ENCODE measurements at regions not wholly inside any gene's neighbourhood (a gene's known extent, or its start where the extent isn't known, plus 50 kb on each side); places are given as distances from the start of the nearest gene placed in this dataset.

DNA sequence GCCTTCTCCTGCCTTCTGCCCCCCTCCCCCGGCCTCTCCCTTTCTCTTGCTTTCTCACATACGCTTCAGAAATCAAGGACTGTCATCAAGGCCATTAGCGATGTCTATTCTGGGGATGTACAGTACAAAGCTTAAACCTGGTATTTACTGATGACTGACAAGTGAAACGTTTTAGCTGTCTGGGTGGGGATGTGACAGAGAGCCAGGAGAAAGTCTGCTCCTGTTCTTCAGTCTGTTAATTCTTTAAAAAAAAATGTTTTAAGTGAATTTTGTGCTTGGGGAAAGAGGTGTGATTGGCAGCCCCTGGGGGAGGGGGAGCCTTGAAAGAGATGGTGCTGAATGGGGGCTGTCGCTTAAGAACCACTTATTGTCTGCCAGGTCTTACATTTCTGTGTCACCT is 283.0 kb upstream of the PLXNA2 start:
- no peaks in the 10 kb centered on the region for H3K36me3 Mint-ChIP-seq
- ATAC-seq (no peak), DNase-seq (ENCODE audit: low spot score) (no peak)
- no peaks in the 10 kb centered on the region for H3K4me1 Mint-ChIP-seq (ENCODE audit: low read depth in 2 of 2)
- peaks cover 4 to 33% of the 10 kb centered on the region in 2 donors for H3K27me3 Mint-ChIP-seq
- H3K27ac Mint-ChIP-seq = no peak overlapping the region
- H3K9me3 Mint-ChIP-seq = no peaks in the 10 kb centered on the region
- no peak overlapping the region for H3K4me3 Mint-ChIP-seq

DNA sequence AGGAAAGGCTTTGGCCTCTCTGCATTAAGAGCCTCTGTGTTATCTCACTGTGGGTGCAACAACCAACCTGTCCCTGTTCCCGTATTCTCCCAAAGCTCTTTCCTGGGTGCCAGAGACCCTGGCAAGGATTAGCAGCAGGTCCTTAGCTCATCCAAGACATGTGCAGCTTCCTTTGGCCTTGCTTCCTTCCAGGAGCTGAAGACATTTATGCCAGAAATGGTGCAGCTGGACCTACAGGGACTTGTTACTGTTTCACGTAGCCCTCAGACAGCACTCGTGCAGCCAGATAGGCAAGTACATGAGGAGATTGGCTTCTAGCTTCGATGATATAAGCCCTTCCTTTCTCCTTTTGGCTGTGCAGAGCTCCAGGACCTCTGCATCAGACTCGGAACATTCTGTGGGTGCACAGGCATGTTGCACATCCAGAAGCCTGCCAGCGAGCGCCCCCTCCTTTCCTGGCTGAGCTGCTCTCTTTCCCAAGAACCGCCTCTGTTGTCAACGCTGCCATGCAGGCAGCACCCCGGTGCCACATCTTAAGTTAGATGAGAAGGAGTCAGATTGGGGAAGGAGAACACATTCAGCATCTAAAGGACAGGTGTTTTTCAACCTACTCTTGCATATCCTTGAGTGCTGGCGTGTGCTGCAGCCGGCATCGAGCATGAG is 284.5 kb upstream of the PLXNA2 start:
- H3K9me3 Mint-ChIP-seq = no peaks in the 10 kb centered on the region
- no peak overlapping the region for H3K27ac Mint-ChIP-seq
- no peak for DNase-seq (ENCODE audit: low spot score)
- no peak overlapping the region for H3K4me3 Mint-ChIP-seq
- no peaks in the 10 kb centered on the region for H3K36me3 Mint-ChIP-seq
- H3K4me1 Mint-ChIP-seq (ENCODE audit: low read depth in 2 of 2) = no peaks in the 10 kb centered on the region
- ATAC-seq = no peak
- peaks cover 4 to 29% of the 10 kb centered on the region in 2 donors for H3K27me3 Mint-ChIP-seq

DNA sequence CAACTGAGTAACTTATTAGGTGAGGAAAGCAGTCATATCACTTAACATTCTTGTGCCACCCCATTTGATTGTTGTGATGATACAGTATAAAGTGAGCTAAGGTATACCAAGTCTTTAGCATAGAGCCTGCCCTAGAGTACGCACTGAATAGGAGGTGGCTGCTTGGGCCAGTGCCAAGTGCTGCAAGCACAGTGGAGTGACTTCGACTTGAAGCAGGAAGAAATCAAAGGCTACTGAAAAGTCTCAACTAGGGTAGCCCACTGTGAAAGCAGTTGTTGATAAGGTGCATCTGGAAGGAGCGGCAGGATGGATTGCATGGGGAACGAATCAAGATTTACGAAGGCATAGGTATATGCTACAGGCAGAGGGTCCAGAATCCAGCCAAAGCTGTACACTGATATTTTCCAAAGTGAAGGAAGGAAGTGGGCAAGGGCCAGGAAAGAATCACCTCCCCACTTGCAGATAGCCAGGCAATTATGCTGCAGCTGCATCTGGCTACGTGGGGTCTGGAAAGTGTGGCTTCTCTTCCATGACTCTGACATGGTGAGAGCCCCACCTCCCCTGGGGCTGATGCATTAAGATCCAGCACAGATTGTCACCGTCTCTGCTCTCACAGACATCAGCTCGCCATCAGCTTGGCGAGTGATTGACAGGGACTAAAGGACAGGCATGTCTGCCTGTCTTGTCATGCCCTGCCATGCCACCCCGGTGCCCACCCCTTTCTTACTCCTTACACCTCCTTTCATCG is 287.0 kb upstream of the PLXNA2 start:
- peak; percentile 8 to 20 for ATAC-seq
- no peaks in the 10 kb centered on the region for H3K9me3 Mint-ChIP-seq
- H3K4me3 Mint-ChIP-seq = no peak overlapping the region
- DNase-seq (ENCODE audit: low spot score) = no peak
- no peaks in the 10 kb centered on the region for H3K4me1 Mint-ChIP-seq (ENCODE audit: low read depth in 2 of 2)
- H3K27ac Mint-ChIP-seq = no peak overlapping the region
- H3K27me3 Mint-ChIP-seq = peaks cover 5 to 23% of the 10 kb centered on the region in 2 donors
- no peaks in the 10 kb centered on the region for H3K36me3 Mint-ChIP-seq

DNA sequence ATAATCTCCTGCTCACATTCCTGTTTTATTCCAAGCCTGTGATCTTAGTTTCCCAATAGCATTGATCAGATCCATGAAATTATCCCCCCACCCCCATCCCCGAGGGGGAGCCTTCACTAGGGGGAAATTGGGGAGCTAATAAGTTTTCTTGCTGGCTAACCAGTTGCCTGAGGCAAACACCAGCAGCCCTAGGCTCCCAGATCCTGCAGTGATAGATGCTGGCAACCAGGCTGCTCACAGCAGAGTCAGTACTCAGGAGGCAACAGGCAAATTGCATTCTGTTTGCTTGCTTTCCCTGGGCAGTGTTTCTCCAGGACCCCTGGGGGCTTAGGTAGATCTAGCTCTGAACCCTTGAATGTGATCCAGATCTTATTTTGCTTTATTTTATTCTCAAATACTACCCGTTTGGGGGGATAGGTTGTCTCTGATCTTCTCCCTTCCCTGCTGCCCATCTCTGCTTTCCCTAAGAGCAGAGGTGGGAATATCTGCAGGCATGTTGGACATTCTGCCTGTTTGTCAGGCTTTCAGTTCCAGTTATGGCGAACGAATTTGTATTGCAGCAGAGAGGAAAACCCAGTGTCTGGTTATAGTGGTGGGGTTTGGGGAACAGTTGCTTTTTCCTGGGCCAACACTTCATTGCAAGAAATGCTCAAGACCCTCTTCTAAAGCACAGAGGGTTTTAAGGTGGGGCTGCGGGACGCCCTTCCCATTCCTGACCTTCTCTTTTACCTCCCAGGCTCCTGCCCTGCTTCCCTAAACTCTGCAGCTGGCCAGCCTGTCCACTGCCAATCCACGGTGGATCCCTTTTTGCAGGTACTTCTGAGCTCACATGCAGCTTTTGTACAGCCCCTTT is 289.8 kb upstream of the PLXNA2 start:
- no peak for ATAC-seq
- H3K27me3 Mint-ChIP-seq = peaks cover 7 to 18% of the 10 kb centered on the region in 2 donors
- no peaks in the 10 kb centered on the region for H3K36me3 Mint-ChIP-seq

DNA sequence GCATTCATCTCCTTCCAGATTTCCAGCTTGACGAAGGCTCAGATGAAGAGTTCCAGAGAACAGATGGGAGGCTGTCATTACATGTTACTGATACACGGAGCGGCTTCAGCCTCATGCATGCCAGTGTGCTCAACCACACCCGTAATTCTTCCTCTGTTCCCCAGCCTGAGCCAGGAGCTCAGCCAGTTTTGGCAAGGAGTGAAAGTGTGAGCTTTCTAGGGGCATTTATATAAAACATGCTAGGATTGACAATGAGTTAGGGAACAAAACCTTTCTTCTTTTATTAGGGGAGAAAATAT is 290.4 kb upstream of the PLXNA2 start:
- no peak overlapping the region for H3K27ac Mint-ChIP-seq
- H3K9me3 Mint-ChIP-seq = no peaks in the 10 kb centered on the region
- H3K4me1 Mint-ChIP-seq (ENCODE audit: low read depth in 2 of 2) = no peaks in the 10 kb centered on the region
- no peak for DNase-seq (ENCODE audit: low spot score)
- peaks cover 7 to 14% of the 10 kb centered on the region in 2 donors for H3K27me3 Mint-ChIP-seq
- H3K36me3 Mint-ChIP-seq = no peaks in the 10 kb centered on the region
- no peak overlapping the region for H3K4me3 Mint-ChIP-seq
- no peak for ATAC-seq

More for the DNA sequence above, 289.8 kb upstream of the PLXNA2 start:
- no peak overlapping the region for H3K4me3 Mint-ChIP-seq
- H3K4me1 Mint-ChIP-seq (ENCODE audit: low read depth in 2 of 2) = no peaks in the 10 kb centered on the region
- H3K9me3 Mint-ChIP-seq = no peaks in the 10 kb centered on the region
- H3K27ac Mint-ChIP-seq = no peak overlapping the region
- DNase-seq (ENCODE audit: low spot score) = no peak

DNA sequence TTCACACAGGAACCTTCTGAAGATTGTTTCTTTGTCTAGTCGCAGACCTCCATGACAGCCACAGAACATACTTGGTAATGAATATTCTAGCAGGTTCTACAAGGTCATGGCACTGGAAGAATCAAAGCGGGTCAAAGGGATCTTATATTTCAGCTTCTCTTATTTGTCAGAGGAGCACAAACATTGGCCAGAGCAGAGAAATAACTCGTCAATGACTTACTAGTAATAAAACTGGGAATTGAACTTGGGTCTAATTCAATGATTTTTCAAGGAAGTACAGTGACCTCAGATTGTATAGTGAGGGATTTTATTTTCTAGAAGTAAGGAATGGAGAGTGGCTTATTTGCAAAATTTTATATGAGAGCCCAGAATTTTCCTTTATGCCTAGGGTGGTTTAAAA is 290.8 kb upstream of the PLXNA2 start:
- H3K4me3 Mint-ChIP-seq = no peak overlapping the region
- no peaks in the 10 kb centered on the region for H3K9me3 Mint-ChIP-seq
- H3K27me3 Mint-ChIP-seq = peaks cover 7 to 14% of the 10 kb centered on the region in 2 donors
- ATAC-seq (no peak), DNase-seq (ENCODE audit: low spot score) (no peak)
- no peaks in the 10 kb centered on the region for H3K36me3 Mint-ChIP-seq
- no peaks in the 10 kb centered on the region for H3K4me1 Mint-ChIP-seq (ENCODE audit: low read depth in 2 of 2)
- no peak overlapping the region for H3K27ac Mint-ChIP-seq

DNA sequence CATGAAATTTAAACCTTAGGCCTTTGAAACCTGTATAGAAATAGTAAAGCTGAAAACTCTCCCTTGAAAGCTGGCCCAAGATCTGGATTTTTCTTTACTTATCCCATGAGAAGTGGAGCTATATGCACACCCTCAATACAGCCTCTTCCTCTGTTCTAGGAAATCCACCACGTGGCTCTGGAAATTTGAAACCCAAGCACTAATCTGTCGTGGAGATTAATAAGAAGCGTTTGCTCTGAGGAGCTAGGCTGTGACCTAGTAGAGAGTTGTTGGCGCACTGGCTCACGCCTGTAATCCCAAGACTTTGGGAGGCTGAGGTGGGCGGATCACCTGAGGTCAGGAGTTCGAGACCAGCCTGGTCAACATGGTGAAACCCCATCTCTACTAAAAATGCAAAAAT is 291.3 kb upstream of the PLXNA2 start:
- Mint-ChIP-seq H3K4me1 (ENCODE audit: low read depth in 2 of 2) (no peaks in the 10 kb centered on the region), H3K4me3 (no peak overlapping the region), H3K27me3 (peaks cover 7 to 14% of the 10 kb centered on the region in 2 donors), H3K9me3 (no peaks in the 10 kb centered on the region), H3K36me3 (no peaks in the 10 kb centered on the region), H3K27ac (no peak overlapping the region)
- ATAC-seq = no peak
- DNase-seq (ENCODE audit: low spot score) = no peak

DNA sequence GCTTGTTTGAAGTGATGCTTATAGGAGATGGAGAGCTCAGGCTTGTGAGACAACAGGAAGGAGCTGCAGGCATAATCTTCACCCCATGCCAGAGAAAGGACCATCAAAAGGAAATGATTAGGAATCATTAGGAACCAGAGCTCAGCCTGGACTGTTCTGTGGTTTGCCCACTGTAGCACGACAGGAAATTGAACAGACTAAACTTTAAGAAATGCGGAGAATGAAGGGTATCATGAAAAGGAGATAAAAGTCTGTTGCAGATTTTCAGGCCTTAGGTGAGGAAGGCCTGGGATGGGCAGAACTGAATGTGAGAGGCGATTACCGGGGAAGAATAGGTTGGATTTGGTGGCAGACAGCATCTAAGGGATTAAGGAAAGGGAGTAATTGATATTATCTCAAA is 292.0 kb upstream of the PLXNA2 start:
- no peak for DNase-seq (ENCODE audit: low spot score)
- Mint-ChIP-seq H3K9me3 (no peaks in the 10 kb centered on the region), H3K4me3 (no peak overlapping the region), H3K4me1 (ENCODE audit: low read depth in 2 of 2) (no peaks in the 10 kb centered on the region), H3K27ac (no peak overlapping the region), H3K36me3 (no peaks in the 10 kb centered on the region), H3K27me3 (peaks cover 5 to 9% of the 10 kb centered on the region in 2 donors)
- no peak for ATAC-seq

DNA sequence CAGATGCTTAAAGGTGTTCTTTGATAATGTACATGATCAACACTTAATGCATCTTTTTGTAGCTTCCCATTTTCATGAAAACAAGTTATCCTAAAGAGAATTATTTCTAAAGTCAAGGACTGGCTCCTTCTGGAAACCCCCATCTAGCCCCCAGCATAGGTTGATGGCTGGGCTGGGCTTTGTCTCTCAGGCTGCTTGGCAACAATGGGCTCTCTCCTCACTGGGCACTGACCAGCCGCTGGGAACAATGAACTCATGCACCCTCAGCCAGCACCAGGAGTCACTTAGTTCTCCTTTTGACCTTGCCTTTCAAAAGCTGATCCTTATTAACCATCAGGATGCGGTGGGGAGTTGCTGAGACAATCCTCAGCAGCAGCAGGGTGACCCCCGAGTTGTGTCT is 293.0 kb upstream of the PLXNA2 start:
- H3K9me3 Mint-ChIP-seq = no peaks in the 10 kb centered on the region

DNA sequence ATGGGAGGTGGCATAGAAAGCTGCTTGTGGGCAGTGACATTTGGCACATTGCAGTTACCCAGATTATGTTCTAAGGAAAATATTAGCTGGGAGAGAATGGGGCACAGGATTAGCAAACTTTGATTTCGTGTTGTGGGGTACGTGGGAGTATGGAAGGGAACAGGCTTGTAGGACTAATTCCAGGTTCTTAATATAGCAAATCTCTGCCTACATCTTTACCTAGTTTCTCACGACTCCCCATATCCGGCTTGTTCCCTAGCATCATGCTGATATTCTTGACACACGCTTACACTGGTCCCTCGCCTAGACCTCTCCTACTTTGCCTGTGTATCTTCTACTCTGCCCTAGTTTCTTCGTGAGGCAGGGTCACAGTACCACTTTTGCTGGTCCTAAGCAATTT is 293.9 kb upstream of the PLXNA2 start:
- no peak for DNase-seq (ENCODE audit: low spot score)
- H3K36me3 Mint-ChIP-seq = no peaks in the 10 kb centered on the region
- H3K9me3 Mint-ChIP-seq = peaks cover 3% of the 10 kb centered on the region
- peaks cover 3 to 12% of the 10 kb centered on the region in 2 donors for H3K4me1 Mint-ChIP-seq (ENCODE audit: low read depth in 2 of 2)
- H3K27me3 Mint-ChIP-seq = peaks cover 5 to 13% of the 10 kb centered on the region in 2 donors
- no peak overlapping the region for H3K27ac Mint-ChIP-seq
- H3K4me3 Mint-ChIP-seq = no peak overlapping the region
- no peak for ATAC-seq

More for the DNA sequence above, 293.0 kb upstream of the PLXNA2 start:
- H3K4me3 Mint-ChIP-seq = no peak overlapping the region
- peaks cover 0 to 4% of the 10 kb centered on the region in 2 donors for H3K4me1 Mint-ChIP-seq (ENCODE audit: low read depth in 2 of 2)
- no peaks in the 10 kb centered on the region for H3K36me3 Mint-ChIP-seq
- H3K27me3 Mint-ChIP-seq = peaks cover 4 to 5% of the 10 kb centered on the region in 2 donors
- no peak overlapping the region for H3K27ac Mint-ChIP-seq
- DNase-seq (ENCODE audit: low spot score) (no peak), ATAC-seq (no peak)

DNA sequence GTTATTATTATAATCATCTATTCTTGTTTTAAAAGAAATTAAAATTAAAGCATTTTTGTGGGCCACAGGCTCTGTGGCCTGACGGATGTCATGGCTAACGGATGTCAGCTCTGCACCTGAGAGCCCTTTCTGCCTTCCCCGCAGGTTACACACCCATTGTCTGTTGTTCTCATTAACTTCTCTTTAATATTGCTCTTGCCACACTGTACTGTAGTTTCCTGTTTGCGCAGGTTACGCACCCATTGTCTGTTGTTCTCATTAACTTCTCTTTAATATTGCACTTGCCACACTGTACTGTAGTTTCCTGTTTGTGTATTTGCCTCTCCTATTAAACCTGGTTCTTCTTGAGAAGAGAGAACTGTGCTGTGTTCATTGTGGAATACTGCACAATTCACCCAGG is 294.4 kb upstream of the PLXNA2 start:
- H3K4me3 Mint-ChIP-seq = no peak overlapping the region
- H3K27me3 Mint-ChIP-seq = peaks cover 5 to 16% of the 10 kb centered on the region in 2 donors
- DNase-seq (ENCODE audit: low spot score) (no peak), ATAC-seq (no peak)
- H3K36me3 Mint-ChIP-seq = no peaks in the 10 kb centered on the region
- peaks cover 4% of the 10 kb centered on the region for H3K9me3 Mint-ChIP-seq
- H3K4me1 Mint-ChIP-seq (ENCODE audit: low read depth in 2 of 2) = peaks cover 3 to 15% of the 10 kb centered on the region in 2 donors
- no peak overlapping the region for H3K27ac Mint-ChIP-seq

DNA sequence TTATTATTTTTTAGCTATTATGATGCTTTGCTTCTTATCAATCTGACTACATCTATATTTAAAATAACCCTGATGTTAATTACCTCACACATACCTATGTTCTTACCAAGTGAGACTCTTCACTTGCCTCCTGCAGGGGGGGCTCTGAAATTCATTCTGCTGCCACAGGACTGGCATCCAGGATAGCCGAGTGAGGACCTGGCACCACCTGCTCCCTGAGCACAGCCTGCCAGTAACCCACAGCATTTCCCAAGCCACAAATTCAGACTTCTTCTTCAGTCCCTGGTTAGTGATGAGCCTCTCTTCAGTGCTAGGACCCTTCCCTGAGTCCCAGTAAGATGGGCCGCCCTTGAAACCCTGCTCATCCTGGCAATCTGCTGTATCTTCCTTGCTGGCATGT is 296.5 kb upstream of the PLXNA2 start:
- DNase-seq (ENCODE audit: low spot score) (no peak), ATAC-seq (no peak)
- no peak overlapping the region for H3K27ac Mint-ChIP-seq
- peaks cover 7 to 24% of the 10 kb centered on the region in 2 donors for H3K27me3 Mint-ChIP-seq
- H3K36me3 Mint-ChIP-seq = no peaks in the 10 kb centered on the region
- peaks cover 3 to 15% of the 10 kb centered on the region in 2 donors for H3K4me1 Mint-ChIP-seq (ENCODE audit: low read depth in 2 of 2)
- no peak overlapping the region for H3K4me3 Mint-ChIP-seq
- H3K9me3 Mint-ChIP-seq = peaks cover 8% of the 10 kb centered on the region

DNA sequence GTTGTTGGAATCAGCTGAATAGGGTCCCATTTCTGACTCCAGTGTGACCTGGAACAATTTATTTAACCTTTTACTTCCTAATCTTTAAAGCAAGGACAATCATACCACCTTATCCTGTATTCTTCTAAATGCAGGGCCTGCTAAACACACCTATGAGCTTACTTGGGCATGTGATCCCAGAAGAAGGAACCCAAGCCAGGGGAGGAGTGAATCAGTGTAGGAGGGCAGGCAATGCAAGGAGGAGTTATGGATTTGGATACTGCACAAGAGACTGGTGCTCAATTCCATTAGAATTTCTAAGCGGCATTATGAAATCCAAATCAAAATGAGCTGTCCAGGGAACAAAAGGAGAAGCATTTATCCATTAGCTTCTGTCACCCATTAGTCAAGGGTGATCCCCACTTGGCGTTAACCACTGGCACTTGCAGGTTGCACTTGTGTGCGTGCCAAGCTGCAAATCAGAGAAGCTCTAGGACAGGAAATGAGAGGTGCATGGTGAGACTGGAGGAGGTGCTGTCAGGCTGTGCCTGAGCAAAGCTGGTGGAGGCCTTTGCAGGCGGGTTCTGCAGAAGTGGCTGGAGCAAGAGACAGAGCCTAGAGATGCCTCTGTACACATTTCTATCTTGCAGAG is 297.2 kb upstream of the PLXNA2 start:
- peaks cover 3 to 15% of the 10 kb centered on the region in 2 donors for H3K4me1 Mint-ChIP-seq (ENCODE audit: low read depth in 2 of 2)
- peaks cover 3 to 24% of the 10 kb centered on the region in 2 donors for H3K27me3 Mint-ChIP-seq
- no peak overlapping the region for H3K4me3 Mint-ChIP-seq
- no peak for DNase-seq (ENCODE audit: low spot score)
- H3K27ac Mint-ChIP-seq = no peak overlapping the region
- peaks cover 8% of the 10 kb centered on the region for H3K9me3 Mint-ChIP-seq
- ATAC-seq = peak in 1 of 2 donors; percentile 59
- no peaks in the 10 kb centered on the region for H3K36me3 Mint-ChIP-seq

Data from natural killer cell treated with Interleukin-12 subunit alpha and Interleukin-12 subunit beta and Interleukin-15 and Interleukin-18, amount 100 ng/mL, for 72 hours (primary cell).